ACC112 (cell line): ENCODE measurements at regions not wholly inside any gene's neighbourhood (a gene's known extent, or its start where the extent isn't known, plus 50 kb on each side); places are given as distances from the start of the nearest gene placed in this dataset.

Experiments used
- H2AFZ ChIP-seq: fragments of 200-600 bp; sonication (generic); one replicate; pipeline ENCODE4 v1.6.0; 2017; ENCODE audit warnings: antibody characterized with exemption, low read length; ENCODE audit not compliant: unreplicated experiment
- H3K27ac ChIP-seq: fragments of 200-600 bp; sonication (generic); 2 replicates; pipeline ENCODE4 v1.5.1; 2014; ENCODE audit warnings: low read depth, mild to moderate bottlenecking, antibody characterized with exemption, low read length, moderate library complexity
- H3K27me3 ChIP-seq: fragments of 200-600 bp; sonication (generic); 2 replicates; pipeline ENCODE4 v1.6.1; 2014; ENCODE audit warnings: mild to moderate bottlenecking, antibody characterized with exemption, low read length, moderate library complexity, mixed read lengths; ENCODE audit not compliant: insufficient read depth
- H3K36me3 ChIP-seq: fragments of 200-600 bp; sonication (generic); 2 replicates; pipeline ENCODE4 v1.6.1; 2016; ENCODE audit warnings: mild to moderate bottlenecking, antibody characterized with exemption, low read length, moderate library complexity, mixed read lengths; ENCODE audit not compliant: insufficient read depth
- H3K4me1 ChIP-seq: fragments of 200-600 bp; sonication (generic); one replicate; pipeline ENCODE4 v1.6.1; 2016; ENCODE audit warnings: low read length, mixed read lengths; ENCODE audit not compliant: insufficient read depth, unreplicated experiment, control insufficient read depth
- H3K4me3 ChIP-seq: fragments of 200-600 bp; sonication (generic); 2 replicates; pipeline ENCODE4 v1.5.1; 2014; ENCODE audit warnings: mild to moderate bottlenecking, low read depth, low read length
- H3K79me2 ChIP-seq: fragments of 200-600 bp; sonication (generic); one replicate; pipeline ENCODE4 v1.6.0; 2016; ENCODE audit warnings: low read length; ENCODE audit not compliant: control insufficient read depth, unreplicated experiment, insufficient read depth

GRCh38 chr1:24999426-24999825 lies 69.3 kb upstream of the RUNX3 start:
- Histone ChIP-seq H3K79me2 (no peaks in the 10 kb centered on the region), H2AFZ (no peak overlapping the region), H3K4me3 (no peak overlapping the region), H3K4me1 (peaks cover 8% of the 10 kb centered on the region), H3K27me3 (no peaks in the 10 kb centered on the region; the same call in 1 of the 2 replicates), H3K36me3 (no peaks in the 10 kb centered on the region), H3K27ac (no peak overlapping the region)

GRCh38 chr1:24998563-24999245 lies 68.6 kb upstream of the RUNX3 start:
- Histone ChIP-seq H3K4me3 (no peak overlapping the region), H3K79me2 (no peaks in the 10 kb centered on the region), H3K36me3 (no peaks in the 10 kb centered on the region), H3K4me1 (peaks cover 8% of the 10 kb centered on the region), H3K27ac (no peak overlapping the region), H2AFZ (no peak overlapping the region), H3K27me3 (peaks cover 7% of the 10 kb centered on the region; the same call in 1 of the 2 replicates)

GRCh38 chr1:24996983-24997893 lies 67.2 kb upstream of the RUNX3 start:
- H3K36me3 ChIP-seq: no peaks in the 10 kb centered on the region
- H3K27ac ChIP-seq: no peak overlapping the region
- no peak overlapping the region for H3K4me3 ChIP-seq
- H3K79me2 ChIP-seq: no peaks in the 10 kb centered on the region
- H3K27me3 ChIP-seq: peaks cover 20% of the 10 kb centered on the region; the same call in 1 of the 2 replicates
- H3K4me1 ChIP-seq: no peaks in the 10 kb centered on the region
- H2AFZ ChIP-seq: no peak overlapping the region

- no peak overlapping the region for H3K4me3 ChIP-seq
- no peak overlapping the region for H2AFZ ChIP-seq
These were observed 66.4 kb upstream of the RUNX3 start for GRCh38 chr1:24996456-24996855.

GRCh38 chr1:24995661-24996060 lies 65.6 kb upstream of the RUNX3 start:
- no peaks in the 10 kb centered on the region for H3K4me1 ChIP-seq
- H2AFZ ChIP-seq: no peak overlapping the region
- peaks cover 36% of the 10 kb centered on the region for H3K27me3 ChIP-seq
- no peaks in the 10 kb centered on the region for H3K36me3 ChIP-seq
- no peak overlapping the region for H3K27ac ChIP-seq
- H3K79me2 ChIP-seq: no peaks in the 10 kb centered on the region
- no peak overlapping the region for H3K4me3 ChIP-seq

More at GRCh38 chr1:24996456-24996855, 66.4 kb upstream of the RUNX3 start:
- Histone ChIP-seq H3K79me2 (no peaks in the 10 kb centered on the region), H3K27ac (no peak overlapping the region), H3K36me3 (no peaks in the 10 kb centered on the region), H3K27me3 (peaks cover 28% of the 10 kb centered on the region), H3K4me1 (no peaks in the 10 kb centered on the region)

- Histone ChIP-seq H3K79me2 (no peaks in the 10 kb centered on the region), H3K27ac (no peak overlapping the region), H3K36me3 (no peaks in the 10 kb centered on the region), H3K4me3 (no peak overlapping the region), H3K4me1 (no peaks in the 10 kb centered on the region), H2AFZ (no peak overlapping the region), H3K27me3 (peaks cover 41% of the 10 kb centered on the region)
These were observed 65.1 kb upstream of the RUNX3 start for GRCh38 chr1:24995140-24995539.

- no peaks in the 10 kb centered on the region for H3K36me3 ChIP-seq
- H3K4me3 ChIP-seq: no peak overlapping the region
- H3K79me2 ChIP-seq: no peaks in the 10 kb centered on the region
- H3K27ac ChIP-seq: no peak overlapping the region
- peaks cover 50% of the 10 kb centered on the region for H3K27me3 ChIP-seq
- no peak overlapping the region for H2AFZ ChIP-seq
- no peaks in the 10 kb centered on the region for H3K4me1 ChIP-seq
These were observed 64.0 kb upstream of the RUNX3 start for GRCh38 chr1:24993871-24994580.

GRCh38 chr1:24992761-24993211 lies 62.7 kb upstream of the RUNX3 start:
- Histone ChIP-seq H2AFZ (no peak overlapping the region), H3K27ac (no peak overlapping the region), H3K4me1 (no peaks in the 10 kb centered on the region), H3K79me2 (no peaks in the 10 kb centered on the region), H3K4me3 (no peak overlapping the region), H3K36me3 (no peaks in the 10 kb centered on the region), H3K27me3 (peaks cover 63% of the 10 kb centered on the region)

GRCh38 chr1:24992124-24992760 lies 62.2 kb upstream of the RUNX3 start:
- H3K36me3 ChIP-seq: no peaks in the 10 kb centered on the region
- H3K79me2 ChIP-seq: no peaks in the 10 kb centered on the region
- no peak overlapping the region for H3K27ac ChIP-seq
- no peak overlapping the region for H2AFZ ChIP-seq
- peaks cover 68% of the 10 kb centered on the region for H3K27me3 ChIP-seq
- H3K4me3 ChIP-seq: no peak overlapping the region
- H3K4me1 ChIP-seq: no peaks in the 10 kb centered on the region

- peaks cover 70% of the 10 kb centered on the region for H3K27me3 ChIP-seq
- H3K27ac ChIP-seq: no peak overlapping the region
- H3K4me1 ChIP-seq: no peaks in the 10 kb centered on the region
- H3K79me2 ChIP-seq: no peaks in the 10 kb centered on the region
- H2AFZ ChIP-seq: no peak overlapping the region
- no peaks in the 10 kb centered on the region for H3K36me3 ChIP-seq
- no peak overlapping the region for H3K4me3 ChIP-seq
These were observed 61.6 kb upstream of the RUNX3 start for GRCh38 chr1:24991697-24992096.
